AG10803 (cell line): ENCODE measurements at regions not wholly inside any gene's neighbourhood (a gene's known extent, or its start where the extent isn't known, plus 50 kb on each side); places are given as distances from the start of the nearest gene placed in this dataset.
"Not testable (repeated sequence)": the region's sequence is repeated elsewhere in the genome, so short reads cannot be mapped to it uniquely, and the experiment has no call there.

Source experiments
- DNase-seq: peaks from one replicate; pipeline ENCODE4 v3.0.0; 2010; ENCODE audit warnings: low read depth
- H3K4me3 ChIP-seq: 2 replicates; pipeline ENCODE4 v1.5.1; 2011; ENCODE audit warnings: mild to moderate bottlenecking, low read length, control low read depth
- TF ChIP-seq, protein P1 (sequence below): conservative IDR thresholded peaks from 2 replicates; pipeline ENCODE4 v1.5.1; 2011; ENCODE audit warnings: mild to moderate bottlenecking, low read length, control low read depth, inconsistent platforms

DNA sequence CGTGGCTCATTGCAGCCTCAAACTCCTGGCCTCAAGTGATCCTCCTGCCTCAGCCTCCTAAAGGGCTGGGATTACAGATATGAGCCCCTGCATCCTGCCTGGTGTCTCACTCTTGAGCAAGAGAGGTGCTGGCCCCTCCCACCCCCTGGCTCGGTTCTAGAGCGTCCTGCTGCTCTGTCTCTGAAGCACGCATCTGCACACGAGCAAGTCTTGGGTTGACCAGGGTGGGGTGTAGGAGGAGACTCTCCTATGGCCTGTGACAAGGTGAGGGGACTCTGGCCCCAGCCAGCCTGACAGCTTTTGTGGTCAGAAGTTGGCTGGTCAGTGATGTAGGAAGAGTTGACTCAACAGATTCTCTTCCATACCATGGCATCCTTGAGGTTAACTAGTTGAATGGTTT, 110.7 kb upstream of the CARD11 start:
- no peak overlapping the region for H3K4me3 ChIP-seq
- no peak for DNase-seq
- TF ChIP-seq, protein P1, sequence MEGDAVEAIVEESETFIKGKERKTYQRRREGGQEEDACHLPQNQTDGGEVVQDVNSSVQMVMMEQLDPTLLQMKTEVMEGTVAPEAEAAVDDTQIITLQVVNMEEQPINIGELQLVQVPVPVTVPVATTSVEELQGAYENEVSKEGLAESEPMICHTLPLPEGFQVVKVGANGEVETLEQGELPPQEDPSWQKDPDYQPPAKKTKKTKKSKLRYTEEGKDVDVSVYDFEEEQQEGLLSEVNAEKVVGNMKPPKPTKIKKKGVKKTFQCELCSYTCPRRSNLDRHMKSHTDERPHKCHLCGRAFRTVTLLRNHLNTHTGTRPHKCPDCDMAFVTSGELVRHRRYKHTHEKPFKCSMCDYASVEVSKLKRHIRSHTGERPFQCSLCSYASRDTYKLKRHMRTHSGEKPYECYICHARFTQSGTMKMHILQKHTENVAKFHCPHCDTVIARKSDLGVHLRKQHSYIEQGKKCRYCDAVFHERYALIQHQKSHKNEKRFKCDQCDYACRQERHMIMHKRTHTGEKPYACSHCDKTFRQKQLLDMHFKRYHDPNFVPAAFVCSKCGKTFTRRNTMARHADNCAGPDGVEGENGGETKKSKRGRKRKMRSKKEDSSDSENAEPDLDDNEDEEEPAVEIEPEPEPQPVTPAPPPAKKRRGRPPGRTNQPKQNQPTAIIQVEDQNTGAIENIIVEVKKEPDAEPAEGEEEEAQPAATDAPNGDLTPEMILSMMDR, result no peak

DNA sequence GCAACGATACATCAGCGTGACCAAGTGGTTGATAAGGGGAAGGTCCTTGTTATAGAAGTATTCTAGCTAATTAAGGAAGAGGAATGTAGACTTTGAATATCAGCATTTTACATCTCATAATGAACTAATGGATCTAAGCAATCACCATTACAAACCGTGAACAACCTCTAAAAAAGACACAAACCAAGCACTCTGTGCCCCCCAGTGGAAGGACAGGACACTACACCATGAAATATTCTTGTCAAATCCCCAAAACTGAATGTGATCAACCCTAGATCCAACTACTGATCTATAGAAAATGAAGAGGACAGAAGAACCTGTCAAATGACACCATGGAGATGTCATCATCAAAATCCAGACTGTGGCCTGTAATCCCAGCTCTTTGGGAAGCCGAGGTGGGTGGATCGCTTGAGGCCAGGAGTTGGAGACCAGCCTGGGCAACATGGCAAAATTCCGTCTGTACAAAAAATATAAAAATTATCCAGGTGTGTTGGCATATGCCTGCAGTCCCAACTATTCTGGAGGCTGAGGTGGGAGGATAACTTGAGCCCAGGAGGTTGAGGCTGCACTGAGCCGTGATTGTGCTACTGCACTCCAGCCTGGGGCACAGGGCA, 111.3 kb upstream of the CARD11 start:
- peak; percentile 37 for DNase-seq
- TF ChIP-seq, protein P1, result peak; percentile 69

GRCh38 chr7:3156508-3156907, 112.8 kb upstream of the CARD11 start:
- DNase-seq, result no peak
- H3K4me3 ChIP-seq, result no peak overlapping the region
- TF ChIP-seq, protein P1, result no peak

More for the DNA sequence above, 111.3 kb upstream of the CARD11 start:
- no peak overlapping the region for H3K4me3 ChIP-seq

- no peak overlapping the region for H3K4me3 ChIP-seq
- DNase-seq, result no peak
- TF ChIP-seq, protein P1, result no peak
Measured at GRCh38 chr7:3157566-3158287, 114.1 kb upstream of the CARD11 start.

GRCh38 chr7:3158341-3158760, 114.7 kb upstream of the CARD11 start:
- DNase-seq, result no peak
- TF ChIP-seq, protein P1, result no peak
- no peak overlapping the region for H3K4me3 ChIP-seq

DNA sequence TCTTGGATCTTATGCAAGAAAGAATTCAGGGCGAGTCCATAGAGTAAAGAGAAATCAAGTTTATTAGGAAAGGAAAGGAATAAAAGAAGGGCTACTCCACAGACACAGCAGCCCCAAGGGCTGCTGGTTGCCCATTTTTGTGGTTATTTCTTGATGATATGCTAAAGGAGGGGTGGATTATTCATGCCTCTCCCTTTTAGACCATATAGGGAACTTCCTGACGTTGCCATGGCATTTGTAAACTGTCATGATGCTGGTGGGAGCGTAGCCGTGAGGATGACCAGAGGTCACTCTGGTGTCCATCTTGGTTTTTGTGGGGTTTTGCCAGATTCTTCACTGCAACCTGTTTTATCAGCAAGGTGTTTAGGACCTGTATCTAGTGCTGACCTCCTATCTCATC, 115.4 kb upstream of the CARD11 start:
- H3K4me3 ChIP-seq, result no peak overlapping the region
- TF ChIP-seq, protein P1, result no peak
- no peak for DNase-seq

- TF ChIP-seq, protein P1, result no peak
- H3K4me3 ChIP-seq, result no peak overlapping the region
- no peak for DNase-seq
Measured at GRCh38 chr7:3159445-3159844, 115.8 kb upstream of the CARD11 start.

DNA sequence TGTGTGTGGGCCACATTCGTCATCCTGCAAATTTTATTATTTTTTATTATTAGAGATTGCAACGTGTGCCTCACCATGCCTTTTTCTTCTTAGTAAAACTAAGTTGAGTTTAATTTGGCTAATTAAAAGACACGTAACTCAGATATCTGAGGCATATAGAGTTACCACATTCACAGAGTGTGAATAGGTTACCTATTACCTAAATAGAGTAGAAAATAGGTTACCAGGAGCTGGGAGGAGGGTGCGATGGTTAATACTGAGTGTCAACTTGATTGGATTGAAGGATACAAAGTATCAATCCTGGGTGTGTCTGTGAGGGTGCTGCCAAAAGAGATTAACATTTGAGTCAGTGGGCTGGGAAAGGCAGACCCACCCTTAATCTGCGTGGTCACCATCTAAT, 116.3 kb upstream of the CARD11 start:
- DNase-seq, H3K4me3 ChIP-seq: not testable (repeated sequence)
